ENCODE measurements at regions not wholly inside any gene's neighbourhood (a gene's known extent, or its start where the extent isn't known, plus 50 kb on each side); places are given as distances from the start of the nearest gene placed in this dataset.

DNA sequence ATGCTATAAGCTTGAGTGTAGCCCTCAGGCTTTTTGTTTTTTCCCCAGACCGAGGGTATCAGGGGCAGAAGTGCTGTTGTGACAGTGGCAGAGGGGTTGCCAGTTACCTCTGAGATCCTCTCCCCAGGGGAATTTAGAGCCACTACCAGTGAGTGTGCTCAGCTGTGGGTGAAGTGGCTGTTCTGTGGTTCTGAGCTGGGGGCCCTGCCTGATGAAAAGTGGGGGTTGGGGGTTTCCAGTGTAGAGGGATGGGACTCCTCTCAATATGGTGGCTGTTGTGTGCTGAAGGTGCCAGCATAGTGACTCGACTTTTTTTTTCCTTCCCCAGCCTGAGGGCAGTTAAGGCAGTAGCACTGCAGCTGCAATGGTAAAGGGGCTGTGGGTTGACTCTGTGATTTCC is 506.7 kb downstream of the TMEM232 start:
- H3K27ac ChIP-seq (ENCODE audit: insufficient read length, low read depth, low read length): no peak overlapping the region
- H3T11ph ChIP-seq (ENCODE audit: low read length): no peak overlapping the region
- no peak overlapping the region for H2BK5ac ChIP-seq (ENCODE audit: insufficient read length, low read length)
- H4K20me1 ChIP-seq (ENCODE audit: control insufficient read depth, insufficient read depth, insufficient read length): no peaks in the 10 kb centered on the region
- no peak overlapping the region for H3K56ac ChIP-seq (ENCODE audit: insufficient read length, low read depth, low read length)
- no peak overlapping the region for H4K5ac ChIP-seq (ENCODE audit: insufficient read length, low read depth, low read length)
- no peak overlapping the region for H4K91ac ChIP-seq (ENCODE audit: insufficient read length, low read depth, low read length)
- H3K14ac ChIP-seq (ENCODE audit: insufficient read depth, low read length): no peak overlapping the region
- no peak overlapping the region for H2AFZ ChIP-seq (ENCODE audit: low read length)
- H2BK15ac ChIP-seq (ENCODE audit: low read depth, low read length): no peak overlapping the region
- TF ChIP-seq, protein P1, sequence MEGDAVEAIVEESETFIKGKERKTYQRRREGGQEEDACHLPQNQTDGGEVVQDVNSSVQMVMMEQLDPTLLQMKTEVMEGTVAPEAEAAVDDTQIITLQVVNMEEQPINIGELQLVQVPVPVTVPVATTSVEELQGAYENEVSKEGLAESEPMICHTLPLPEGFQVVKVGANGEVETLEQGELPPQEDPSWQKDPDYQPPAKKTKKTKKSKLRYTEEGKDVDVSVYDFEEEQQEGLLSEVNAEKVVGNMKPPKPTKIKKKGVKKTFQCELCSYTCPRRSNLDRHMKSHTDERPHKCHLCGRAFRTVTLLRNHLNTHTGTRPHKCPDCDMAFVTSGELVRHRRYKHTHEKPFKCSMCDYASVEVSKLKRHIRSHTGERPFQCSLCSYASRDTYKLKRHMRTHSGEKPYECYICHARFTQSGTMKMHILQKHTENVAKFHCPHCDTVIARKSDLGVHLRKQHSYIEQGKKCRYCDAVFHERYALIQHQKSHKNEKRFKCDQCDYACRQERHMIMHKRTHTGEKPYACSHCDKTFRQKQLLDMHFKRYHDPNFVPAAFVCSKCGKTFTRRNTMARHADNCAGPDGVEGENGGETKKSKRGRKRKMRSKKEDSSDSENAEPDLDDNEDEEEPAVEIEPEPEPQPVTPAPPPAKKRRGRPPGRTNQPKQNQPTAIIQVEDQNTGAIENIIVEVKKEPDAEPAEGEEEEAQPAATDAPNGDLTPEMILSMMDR (conservative IDR thresholded peaks at IDR 0.05): no peak
- Mint-ChIP-seq H3K9me3 (peaks cover 36 to 37% of the 10 kb centered on the region in 2 experiments), H3K27ac (no peak overlapping the region), H3K36me3 (ENCODE audit: insufficient read depth in 1 of 3, low read depth in 3 of 3) (peaks cover 7 to 28% (median 15%) of the 10 kb centered on the region in 3 experiments), H3K4me3 (no peak overlapping the region), H3K27me3 (ENCODE audit: low read depth) (no peaks in the 10 kb centered on the region), H3K4me1 (no peaks in the 10 kb centered on the region)
- H3K4ac ChIP-seq (ENCODE audit: low read depth, low read length): no peak overlapping the region
- no peak overlapping the region for H2BK20ac ChIP-seq (ENCODE audit: low read depth, low read length, poor library complexity, severe bottlenecking)
- H3K9me3 ChIP-seq (ENCODE audit: control insufficient read depth, low read depth, low read length): peaks cover 7% of the 10 kb centered on the region
- no peak overlapping the region for H3K4me2 ChIP-seq (ENCODE audit: insufficient read depth, insufficient read length, low read length)
- H3K79me1 ChIP-seq (ENCODE audit: insufficient read depth, low read depth, low read length, poor library complexity, severe bottlenecking): no peaks in the 10 kb centered on the region
- no CpG with 5 or more reads among the region's 2 CpGs for WGBS (ENCODE audit: extremely low coverage, insufficient read length, low lambda C conversion rate)
- no peak overlapping the region for H4K8ac ChIP-seq (replicated peaks; ENCODE audit: insufficient read length, low read depth, low read length)
- no peak overlapping the region for H3K9ac ChIP-seq (ENCODE audit: extremely low read depth, insufficient read length, low read length)
- no peak overlapping the region for H3K18ac ChIP-seq (ENCODE audit: insufficient read length, low read depth, low read length)
- no peaks in the 10 kb centered on the region for H3K23me2 ChIP-seq (ENCODE audit: insufficient read length, low read depth, low read length, poor library complexity, severe bottlenecking)
- no peaks in the 10 kb centered on the region for H3K79me2 ChIP-seq (ENCODE audit: insufficient read depth, low read length)
- no peaks in the 10 kb centered on the region for H3K27me3 ChIP-seq (ENCODE audit: insufficient read depth, low read length)
- no peak overlapping the region for H2BK12ac ChIP-seq (ENCODE audit: insufficient read length, low read depth, low read length)
- DNase-seq: no peak
- H2AK5ac ChIP-seq (ENCODE audit: insufficient read length, low read length): no peak overlapping the region
- H3K4me1 ChIP-seq (ENCODE audit: insufficient read depth, low read length): no peaks in the 10 kb centered on the region
- no peak overlapping the region for H3K23ac ChIP-seq (ENCODE audit: insufficient read length, low read depth, low read length)
- H2BK120ac ChIP-seq (ENCODE audit: low read depth, low read length, poor library complexity, severe bottlenecking): no peak overlapping the region

Measured in H9 (cell line).